Fibroblast of lung (primary cell): ENCODE measurements at regions not wholly inside any gene's neighbourhood (a gene's known extent, or its start where the extent isn't known, plus 50 kb on each side); places are given as distances from the start of the nearest gene placed in this dataset.

Source experiments
- EZH2 ChIP-seq: IDR thresholded peaks from 2 replicates; pipeline ENCODE4 v1.5.1; 2012; ENCODE audit warnings: low read length, control low read depth, mild to moderate bottlenecking; ENCODE audit errors: missing control alignments
- TF ChIP-seq, protein P1 (sequence below), 2 donors: IDR thresholded peaks in 1 of 2; conservative IDR thresholded peaks in 1 of 2; 1 replicate in 1 of 2; 2 replicates in 1 of 2; pipeline ENCODE4 v1.5.1; 2011 to 2012; ENCODE audit warnings: low read length in 2 of 2, control low read depth in 1 of 2, inconsistent platforms in 1 of 2, low read depth in 1 of 2, mild to moderate bottlenecking in 1 of 2

DNA sequence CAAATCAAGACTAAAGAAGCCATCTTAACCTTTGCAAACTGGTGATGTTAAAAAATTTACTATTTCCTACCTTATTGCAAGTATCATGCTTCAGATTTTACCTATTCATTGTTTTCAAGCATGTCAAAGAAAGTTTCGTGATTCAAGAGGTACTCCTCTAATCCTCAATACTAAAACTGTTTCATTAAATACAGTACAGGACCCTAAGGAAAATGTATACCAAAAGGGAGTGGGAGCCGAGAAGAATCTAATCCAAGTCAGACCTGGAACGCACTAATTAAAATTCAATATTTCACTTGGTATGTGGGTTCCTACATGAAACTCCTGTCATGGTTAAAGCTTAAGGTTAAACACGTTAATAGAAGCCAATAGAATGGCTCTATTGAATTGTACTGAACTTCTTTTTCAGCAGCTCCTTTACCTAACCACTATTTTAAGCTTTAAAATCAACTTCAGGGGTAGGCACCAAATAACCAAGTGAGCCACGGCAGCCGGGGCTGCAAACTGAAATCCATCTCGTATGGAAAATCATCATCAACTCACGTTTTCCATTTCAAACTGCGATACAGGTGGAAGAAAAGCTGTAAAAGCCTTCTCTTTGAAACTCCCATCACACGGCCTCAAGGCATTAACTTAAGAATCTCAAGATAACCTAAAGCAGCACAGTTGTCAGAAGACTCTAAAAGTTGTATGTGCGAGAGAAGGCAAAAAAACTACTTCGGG is 188.8 kb downstream of the ZEB2 start:
- TF ChIP-seq, protein P1, sequence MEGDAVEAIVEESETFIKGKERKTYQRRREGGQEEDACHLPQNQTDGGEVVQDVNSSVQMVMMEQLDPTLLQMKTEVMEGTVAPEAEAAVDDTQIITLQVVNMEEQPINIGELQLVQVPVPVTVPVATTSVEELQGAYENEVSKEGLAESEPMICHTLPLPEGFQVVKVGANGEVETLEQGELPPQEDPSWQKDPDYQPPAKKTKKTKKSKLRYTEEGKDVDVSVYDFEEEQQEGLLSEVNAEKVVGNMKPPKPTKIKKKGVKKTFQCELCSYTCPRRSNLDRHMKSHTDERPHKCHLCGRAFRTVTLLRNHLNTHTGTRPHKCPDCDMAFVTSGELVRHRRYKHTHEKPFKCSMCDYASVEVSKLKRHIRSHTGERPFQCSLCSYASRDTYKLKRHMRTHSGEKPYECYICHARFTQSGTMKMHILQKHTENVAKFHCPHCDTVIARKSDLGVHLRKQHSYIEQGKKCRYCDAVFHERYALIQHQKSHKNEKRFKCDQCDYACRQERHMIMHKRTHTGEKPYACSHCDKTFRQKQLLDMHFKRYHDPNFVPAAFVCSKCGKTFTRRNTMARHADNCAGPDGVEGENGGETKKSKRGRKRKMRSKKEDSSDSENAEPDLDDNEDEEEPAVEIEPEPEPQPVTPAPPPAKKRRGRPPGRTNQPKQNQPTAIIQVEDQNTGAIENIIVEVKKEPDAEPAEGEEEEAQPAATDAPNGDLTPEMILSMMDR (conservative IDR thresholded peaks at IDR 0.05 in 1 of 2, IDR thresholded peaks at IDR 0.05 in 1 of 2; ENCODE audit: low read depth in 1 of 2, low read length in 2 of 2): no peak
- no peak for TF ChIP-seq EZH2
